Activated B cell treated with CpG ODN at 0.5 μM for 24 hours (primary cell): ENCODE measurements at regions not wholly inside any gene's neighbourhood (a gene's known extent, or its start where the extent isn't known, plus 50 kb on each side); places are given as distances from the start of the nearest gene placed in this dataset.

Experiments
- ATAC-seq: fragments of 200-7000 bp; cut with Tn5 transposase; one replicate; pipeline ENCODE4 v1.10.0; 2021; ENCODE audit warnings: low read depth, mild to moderate bottlenecking, moderate library complexity
- CTCF ChIA-PET: fragments of 350-600 bp; sonication (Branson Sonifier 250); formaldehyde crosslinking; loops from one replicate; lab custom pipeline; 2021; ENCODE audit warnings: antibody characterized with exemption; lab: Charles Lee
- POLR2A ChIA-PET: fragments of 350-600 bp; sonication (Branson Sonifier 250); formaldehyde crosslinking; loops from one replicate; lab custom pipeline; 2021; ENCODE audit warnings: antibody characterized with exemption; lab: Charles Lee
- DNase-seq: peaks from one replicate; pipeline ENCODE4 v3.0.0; 2022
- H3K27ac Mint-ChIP-seq: one replicate; pipeline ENCODE4 v1.8.0; 2020; ENCODE audit warnings: mixed read lengths
- H3K27me3 Mint-ChIP-seq: one replicate; pipeline ENCODE4 v1.8.0; 2021; ENCODE audit warnings: mixed read lengths
- H3K36me3 Mint-ChIP-seq: one replicate; pipeline ENCODE4 v1.8.0; 2021; ENCODE audit warnings: low read depth, mixed read lengths
- H3K4me1 Mint-ChIP-seq: one replicate; pipeline ENCODE4 v1.8.0; 2021; ENCODE audit warnings: mixed read lengths
- H3K4me3 Mint-ChIP-seq: one replicate; pipeline ENCODE4 v1.8.0; 2020; ENCODE audit warnings: mild to moderate bottlenecking, mixed read lengths
- H3K9me3 Mint-ChIP-seq: one replicate; pipeline ENCODE4 v1.8.0; 2020; ENCODE audit warnings: mixed read lengths
- CTCF ChIP-seq: fragments of 200-600 bp; IDR thresholded peaks from one replicate; pipeline ENCODE4 v1.8.0; 2022; ENCODE audit warnings: antibody characterized with exemption, mild to moderate bottlenecking
- intact Hi-C: fragments of 100-400 bp; cut with micrococcal nuclease; formaldehyde crosslinking; loops from one replicate; pipeline ENCODE4 v1.15.1; 2024

GRCh38 chr12:78711954-78712353 is 152.6 kb upstream of the SYT1 start:
- no peaks in the 10 kb centered on the region for H3K27me3 Mint-ChIP-seq
- CTCF ChIA-PET, result no interaction called here
- TF ChIP-seq CTCF, result no peak
- no peak overlapping the region for H3K4me3 Mint-ChIP-seq
- no peak overlapping the region for H3K27ac Mint-ChIP-seq
- H3K36me3 Mint-ChIP-seq, result no peaks in the 10 kb centered on the region
- DNase-seq, result no peak
- no peak for ATAC-seq
- intact Hi-C loops, result no loop called here
- POLR2A ChIA-PET, result no interaction called here
- no peaks in the 10 kb centered on the region for H3K9me3 Mint-ChIP-seq
- H3K4me1 Mint-ChIP-seq, result no peaks in the 10 kb centered on the region

GRCh38 chr12:78712834-78713481 is 151.6 kb upstream of the SYT1 start:
- no peak for DNase-seq
- no peaks in the 10 kb centered on the region for H3K36me3 Mint-ChIP-seq
- H3K4me1 Mint-ChIP-seq, result no peaks in the 10 kb centered on the region
- no peaks in the 10 kb centered on the region for H3K27me3 Mint-ChIP-seq
- no peak overlapping the region for H3K4me3 Mint-ChIP-seq
- no peak overlapping the region for H3K27ac Mint-ChIP-seq
- ChIA-PET CTCF (no interaction called here), POLR2A (no interaction called here)
- H3K9me3 Mint-ChIP-seq, result no peaks in the 10 kb centered on the region
- ATAC-seq, result no peak
- intact Hi-C loops, result no loop called here
- TF ChIP-seq CTCF, result no peak

GRCh38 chr12:78719721-78720120 is 144.9 kb upstream of the SYT1 start:
- no peaks in the 10 kb centered on the region for H3K36me3 Mint-ChIP-seq
- no peak for TF ChIP-seq CTCF
- ATAC-seq (no peak), DNase-seq (no peak)
- H3K27ac Mint-ChIP-seq, result no peak overlapping the region
- ChIA-PET POLR2A (no interaction called here), CTCF (no interaction called here)
- no peaks in the 10 kb centered on the region for H3K9me3 Mint-ChIP-seq
- no peak overlapping the region for H3K4me3 Mint-ChIP-seq
- H3K27me3 Mint-ChIP-seq, result no peaks in the 10 kb centered on the region
- H3K4me1 Mint-ChIP-seq, result no peaks in the 10 kb centered on the region
- intact Hi-C loops, result no loop called here

GRCh38 chr12:78721906-78722305 is 142.7 kb upstream of the SYT1 start:
- CTCF ChIA-PET, result no interaction called here
- POLR2A ChIA-PET, result no interaction called here
- H3K27me3 Mint-ChIP-seq, result no peaks in the 10 kb centered on the region
- no peaks in the 10 kb centered on the region for H3K4me1 Mint-ChIP-seq
- no peak overlapping the region for H3K27ac Mint-ChIP-seq
- intact Hi-C loops, result no loop called here
- no peaks in the 10 kb centered on the region for H3K9me3 Mint-ChIP-seq
- no peak for DNase-seq
- no peak for ATAC-seq
- no peaks in the 10 kb centered on the region for H3K36me3 Mint-ChIP-seq
- no peak for TF ChIP-seq CTCF
- no peak overlapping the region for H3K4me3 Mint-ChIP-seq

- Mint-ChIP-seq H3K9me3 (no peaks in the 10 kb centered on the region), H3K36me3 (no peaks in the 10 kb centered on the region), H3K4me1 (no peaks in the 10 kb centered on the region), H3K27ac (no peak overlapping the region), H3K27me3 (no peaks in the 10 kb centered on the region), H3K4me3 (no peak overlapping the region)
- DNase-seq, result no peak
- TF ChIP-seq CTCF, result no peak
- CTCF ChIA-PET, result no interaction called here
- ATAC-seq, result no peak
- POLR2A ChIA-PET, result no interaction called here
- intact Hi-C loops, result no loop called here
Measured at GRCh38 chr12:78725033-78725432, 139.5 kb upstream of the SYT1 start.
